Stimulated activated CD8-positive, alpha-beta memory T cell treated with anti-CD3 and anti-CD28 coated beads, Interleukin-7, amount 100 ng/mL, for 4 hours (primary cell): ENCODE measurements at regions not wholly inside any gene's neighbourhood (a gene's known extent, or its start where the extent isn't known, plus 50 kb on each side); places are given as distances from the start of the nearest gene placed in this dataset.
"Not testable (repeated sequence)": the region's sequence is repeated elsewhere in the genome, so short reads cannot be mapped to it uniquely, and the experiment has no call there.

Experiments used
- DNase-seq, 2 donors: peaks; one replicate each; pipeline ENCODE4 v3.0.0-alpha.2; 2020; ENCODE audit warnings: low read depth in 2 of 2

DNA sequence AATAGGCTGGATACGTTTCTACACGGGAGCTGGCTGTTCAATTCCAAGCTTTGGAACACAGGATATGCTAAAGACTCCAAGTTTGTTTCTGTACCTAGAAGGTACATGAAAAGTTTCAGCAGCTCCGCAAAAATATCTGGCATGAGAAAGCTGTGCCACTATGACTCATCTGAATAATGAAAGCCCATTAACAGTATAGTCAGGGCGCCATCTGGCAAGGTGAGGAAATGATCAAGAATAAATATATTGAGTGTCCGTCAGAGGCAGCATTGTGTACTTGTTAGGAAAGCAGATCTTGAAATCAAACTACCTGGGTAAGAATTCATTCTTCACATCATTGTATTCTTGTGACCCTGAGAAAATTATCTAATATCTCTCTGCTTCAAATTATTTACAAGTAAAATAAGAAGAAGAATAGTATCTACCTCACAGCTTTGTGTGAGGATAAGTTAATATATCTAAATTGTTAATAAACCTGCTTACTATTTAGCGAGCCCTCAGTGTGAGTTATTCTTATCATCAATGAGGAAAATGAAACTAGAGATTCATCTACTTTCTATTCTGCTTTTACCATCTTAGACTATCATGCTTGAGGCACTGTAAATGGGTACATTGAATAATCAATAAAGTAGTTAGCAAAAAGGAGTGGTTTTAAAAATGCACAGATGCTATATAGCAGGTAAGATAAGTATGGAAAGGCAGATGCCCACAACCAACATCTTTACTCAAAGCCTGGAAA, 53.5 kb downstream of the FSCB start:
- DNase-seq = no peak

DNA sequence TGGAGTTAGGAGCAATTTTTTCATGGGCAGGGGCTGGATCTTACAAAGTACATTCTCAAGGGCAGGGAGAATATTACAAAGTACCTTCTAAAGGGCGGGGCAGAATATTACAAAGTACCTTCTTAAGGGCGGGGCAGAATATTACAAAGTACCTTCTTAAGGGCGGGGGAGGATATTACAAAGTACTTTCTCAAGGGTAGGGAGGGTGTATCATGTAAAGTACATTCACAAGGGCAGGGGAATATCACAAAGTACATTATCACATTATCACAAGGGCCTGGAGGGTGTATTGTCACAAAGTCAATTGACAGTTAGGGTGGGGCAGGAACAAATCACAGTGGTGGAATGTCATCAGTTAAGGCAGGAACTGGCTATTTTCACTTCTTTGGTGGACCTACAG, 56.9 kb downstream of the FSCB start:
- not testable (repeated sequence) for DNase-seq

GRCh38 chr14:44449680-44450079, 57.4 kb downstream of the FSCB start:
- no peak for DNase-seq

DNA sequence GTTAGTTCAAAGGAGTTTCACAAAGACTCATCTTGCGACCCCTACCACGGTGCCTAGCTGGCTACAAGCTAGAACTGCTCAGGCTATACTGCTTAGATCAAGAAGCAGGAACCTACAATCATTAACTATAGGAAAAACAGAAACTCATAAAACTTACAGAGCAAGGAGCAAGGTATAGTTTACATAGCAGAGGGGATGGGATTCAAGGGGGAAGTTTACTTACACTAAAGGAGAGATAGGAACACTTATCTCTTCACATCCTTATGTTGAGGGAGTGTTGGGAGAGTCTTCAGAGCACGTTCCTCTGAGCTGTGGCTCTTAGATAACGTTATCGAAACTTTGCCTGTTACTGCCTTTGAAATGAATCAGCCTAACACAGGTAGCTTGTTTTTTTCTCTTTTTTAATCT, 58.1 kb downstream of the FSCB start:
- DNase-seq = no peak

GRCh38 chr14:44446965-44447364, 60.1 kb downstream of the FSCB start:
- no peak for DNase-seq

DNA sequence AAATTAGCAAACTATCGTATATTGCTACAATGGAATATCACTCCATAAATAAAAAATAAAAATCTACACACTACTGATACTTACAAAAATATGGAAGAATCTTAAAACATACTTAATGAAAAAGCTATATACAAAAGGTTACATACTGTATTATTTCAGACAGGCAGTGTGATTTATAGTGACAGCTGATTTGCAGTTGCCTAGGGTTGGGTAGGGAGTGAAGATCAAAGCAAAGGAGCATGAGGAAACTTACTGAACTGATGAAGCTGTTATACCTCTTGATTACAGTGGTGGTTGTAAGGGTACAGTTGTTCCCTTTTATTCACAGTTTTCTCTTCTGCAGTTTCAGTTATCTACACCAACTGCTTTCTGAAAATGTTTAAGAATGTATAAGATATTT, 62.6 kb downstream of the FSCB start:
- no peak for DNase-seq

DNA sequence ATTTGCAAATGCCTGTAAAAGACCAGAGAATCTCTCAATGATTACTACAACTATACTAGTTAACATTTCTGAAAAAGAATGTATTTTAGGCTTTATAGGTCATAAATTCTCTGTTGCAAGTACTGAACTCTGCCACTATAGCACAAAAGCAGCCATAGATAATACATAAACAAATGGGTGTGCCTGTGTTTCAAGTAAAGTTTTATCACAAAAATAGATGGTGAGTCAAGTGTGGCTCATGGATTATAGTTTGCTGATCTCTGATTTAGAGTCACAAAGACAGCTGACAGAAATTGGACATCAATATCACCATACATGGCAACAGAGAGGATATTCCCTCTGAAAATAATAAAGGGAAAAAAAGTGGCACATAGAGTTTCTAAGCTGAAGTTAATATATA, 68.1 kb downstream of the FSCB start:
- no peak for DNase-seq

DNA sequence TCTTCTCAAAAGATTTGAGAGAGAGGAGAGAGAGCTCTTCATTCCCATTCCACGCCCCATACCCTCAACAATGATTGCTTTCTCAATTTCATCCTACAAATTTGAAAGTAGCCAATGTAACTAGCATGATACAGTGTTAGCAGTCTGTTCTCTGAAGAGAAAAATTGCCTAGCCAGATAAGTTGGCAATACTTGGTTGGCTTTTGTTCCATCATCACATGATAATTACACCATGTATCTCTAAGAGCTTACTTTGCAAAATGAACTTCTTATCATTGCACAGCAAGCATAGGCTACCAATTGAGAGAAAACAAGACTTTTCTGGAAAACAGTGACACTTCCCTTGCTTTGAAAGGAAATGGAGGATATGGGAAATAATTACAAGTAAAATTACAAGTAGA, 68.9 kb downstream of the FSCB start:
- no peak for DNase-seq

DNA sequence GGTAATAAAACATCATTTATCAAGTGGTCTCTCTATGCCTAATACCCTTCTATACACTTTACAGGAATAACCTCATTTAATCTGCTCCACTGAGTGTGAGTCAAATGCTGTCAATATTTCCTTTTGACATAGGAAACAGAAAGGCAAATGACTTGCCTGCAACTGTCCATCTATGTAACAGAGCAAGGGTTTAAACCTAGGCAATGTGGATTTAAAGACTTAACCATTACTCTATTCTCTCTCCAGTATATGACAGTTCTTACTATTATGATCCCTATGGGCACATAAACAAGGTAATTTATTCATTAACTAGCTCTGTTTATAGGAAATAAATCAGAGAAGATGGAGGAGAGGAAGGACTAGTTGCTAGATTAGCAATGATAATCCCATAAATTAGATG, 70.6 kb downstream of the FSCB start:
- no peak for DNase-seq

GRCh38 chr14:44428231-44428945, 78.7 kb downstream of the FSCB start:
- DNase-seq = no peak

- DNase-seq = no peak
Observed at GRCh38 chr14:44422699-44423098, 84.4 kb downstream of the FSCB start.

- DNase-seq = no peak
Observed at GRCh38 chr14:44420226-44420625, 86.9 kb downstream of the FSCB start.

DNA sequence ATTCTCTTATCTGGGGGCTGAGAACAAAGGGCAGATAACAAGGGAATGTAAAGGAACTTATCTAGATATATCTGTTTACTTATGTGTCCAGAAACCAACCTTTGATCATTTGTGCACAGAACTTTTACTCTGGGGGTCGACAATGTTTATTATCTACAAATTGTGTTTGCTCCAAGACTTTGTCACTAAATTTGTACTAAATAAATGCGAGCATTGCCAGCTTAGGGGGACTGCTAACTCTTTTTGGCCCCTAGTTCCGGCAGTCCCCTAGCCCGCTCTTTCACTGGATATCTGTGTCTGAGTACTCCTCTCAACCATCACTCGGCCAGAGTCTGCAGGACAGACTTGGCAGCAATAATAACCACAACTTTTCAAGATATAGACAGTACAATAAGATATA, 88.2 kb downstream of the FSCB start:
- no peak for DNase-seq

- no peak for DNase-seq
Observed at GRCh38 chr14:44417809-44418208, 89.3 kb downstream of the FSCB start.

DNA sequence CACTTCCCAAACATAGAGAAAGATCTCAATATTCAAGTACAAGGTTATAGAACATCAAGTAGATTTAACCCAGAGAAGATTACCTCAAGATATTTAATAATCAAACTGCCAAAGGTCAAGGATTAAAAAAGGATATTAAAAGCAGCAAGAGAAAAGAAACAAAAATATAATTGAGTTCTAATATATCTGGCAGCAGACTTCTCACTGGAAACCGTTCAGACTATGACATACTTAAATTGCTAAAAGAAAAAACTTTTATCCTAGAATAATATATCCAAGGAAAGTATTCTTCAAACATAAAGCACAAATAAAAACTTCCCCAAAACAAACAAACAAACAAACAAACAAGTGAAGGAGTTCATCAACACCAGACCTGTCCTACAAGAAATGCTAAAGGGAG, 92.4 kb downstream of the FSCB start:
- DNase-seq = no peak

- DNase-seq = no peak
Observed at GRCh38 chr14:44412858-44413569, 94.1 kb downstream of the FSCB start.

- no peak for DNase-seq
Observed at GRCh38 chr14:44405011-44405486, 102.0 kb downstream of the FSCB start.

DNA sequence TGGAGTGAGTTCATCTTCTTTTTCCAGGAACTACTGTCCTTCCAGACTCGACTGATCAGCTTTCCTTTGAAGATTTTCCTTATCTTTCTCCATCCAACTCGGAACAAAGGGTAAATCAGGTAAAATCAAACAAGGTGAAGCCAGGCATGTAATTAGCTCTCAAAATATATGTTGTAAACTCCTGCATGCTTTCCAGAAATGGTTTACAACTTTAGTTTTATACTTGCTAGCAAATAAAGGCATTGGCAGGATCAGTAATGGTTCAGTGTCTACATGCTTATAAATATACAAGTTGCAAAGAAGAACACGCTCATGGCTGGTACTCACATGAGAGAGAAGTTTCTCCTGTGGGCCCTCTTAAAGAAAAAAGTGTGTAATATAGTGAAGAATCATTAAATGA, 102.5 kb downstream of the FSCB start:
- DNase-seq = no peak

DNA sequence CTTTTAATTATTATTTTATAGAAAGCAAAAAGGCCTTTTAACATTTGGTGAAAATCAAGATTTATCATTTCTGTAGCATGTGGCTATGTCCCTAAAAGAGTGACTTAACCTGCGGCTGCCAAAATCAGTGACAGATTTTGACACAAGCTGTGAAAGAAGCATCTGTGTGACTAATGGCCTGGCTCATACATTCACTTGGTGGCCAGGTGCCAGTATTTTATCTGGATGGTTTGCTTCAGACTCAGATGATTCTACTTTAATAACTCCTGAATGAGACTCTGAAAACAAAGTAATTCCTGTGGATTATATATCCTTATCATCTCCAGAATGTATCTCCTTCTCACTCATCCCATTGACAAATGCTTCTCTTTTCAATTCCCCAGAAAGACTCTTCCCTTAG, 103.0 kb downstream of the FSCB start:
- no peak for DNase-seq

- no peak for DNase-seq
Observed at GRCh38 chr14:44403193-44403592, 103.9 kb downstream of the FSCB start.

GRCh38 chr14:44396226-44396625, 110.9 kb downstream of the FSCB start:
- DNase-seq = no peak

DNA sequence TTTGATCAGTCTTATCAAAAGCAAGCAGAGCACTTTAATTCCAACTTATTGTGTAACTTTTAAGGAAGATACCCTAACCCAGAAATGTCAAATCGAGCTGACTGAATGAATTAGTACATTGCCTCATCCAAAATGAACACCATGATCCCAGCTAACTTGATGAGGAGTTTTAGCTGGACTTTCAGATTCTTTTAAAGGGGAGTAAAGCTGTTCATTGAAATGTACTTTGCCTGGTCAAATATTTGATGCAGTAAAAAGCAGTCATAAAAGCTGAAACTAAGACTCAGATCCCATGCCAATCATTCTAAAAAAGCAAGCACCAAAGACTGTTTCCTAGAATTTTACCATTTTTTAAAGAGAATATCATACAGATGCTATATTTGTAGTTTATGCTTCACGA, 114.1 kb downstream of the FSCB start:
- no peak for DNase-seq

- no peak for DNase-seq
Observed at GRCh38 chr14:44388306-44388705, 118.8 kb downstream of the FSCB start.
